Neuronal stem cell (in vitro differentiated cells): ENCODE measurements at regions not wholly inside any gene's neighbourhood (a gene's known extent, or its start where the extent isn't known, plus 50 kb on each side); places are given as distances from the start of the nearest gene placed in this dataset.
A peak's percentile ranks its signal among the peaks of the same experiment; 100 is the strongest.

ENCODE experiments used
- DNase-seq: peaks from one replicate; pipeline ENCODE4 v3.0.0-alpha.2; 2013; ENCODE audit warnings: low spot score
- H2AFZ ChIP-seq: one replicate; pipeline ENCODE4 v1.6.1; 2013; ENCODE audit warnings: mild to moderate bottlenecking, low read length, inconsistent platforms
- H2AK5ac ChIP-seq: 2 replicates; pipeline ENCODE4 v1.6.1; 2013; ENCODE audit warnings: low read depth, mild to moderate bottlenecking, inconsistent platforms, low read length, moderate library complexity, mixed read lengths
- H2BK120ac ChIP-seq: 2 replicates; pipeline ENCODE4 v1.6.1; 2013; ENCODE audit warnings: low read depth, mild to moderate bottlenecking, inconsistent platforms, low read length, moderate library complexity, mixed read lengths
- H2BK12ac ChIP-seq: one replicate; pipeline ENCODE4 v1.6.1; 2013; ENCODE audit warnings: low read length, inconsistent platforms
- H2BK15ac ChIP-seq: 2 replicates; pipeline ENCODE4 v1.6.1; 2013; ENCODE audit warnings: mild to moderate bottlenecking, low read length, inconsistent platforms, mixed read lengths
- H2BK5ac ChIP-seq: one replicate; pipeline ENCODE4 v1.6.1; 2013; ENCODE audit warnings: inconsistent platforms, mild to moderate bottlenecking, low read length, moderate library complexity
- H3K14ac ChIP-seq: one replicate; pipeline ENCODE4 v1.6.1; 2013; ENCODE audit warnings: low read length, inconsistent platforms
- H3K18ac ChIP-seq: 2 replicates; pipeline ENCODE4 v1.6.1; 2013; ENCODE audit warnings: low read length, inconsistent platforms
- H3K23ac ChIP-seq: 2 replicates; pipeline ENCODE4 v1.6.1; 2013; ENCODE audit warnings: low read depth, mild to moderate bottlenecking, mixed read lengths, low read length, inconsistent platforms; ENCODE audit not compliant: poor library complexity
- H3K27ac ChIP-seq: replicated peaks from 3 replicates; pipeline ENCODE4 v1.5.1; 2013; ENCODE audit warnings: low read length, inconsistent platforms
- H3K27me3 ChIP-seq, 3 experiments: 2 replicates each; pipeline ENCODE4 v1.6.1; 2013; ENCODE audit warnings: low read length in 3 of 3, mild to moderate bottlenecking in 2 of 3, inconsistent platforms in 1 of 3, low read depth in 1 of 3, mixed read lengths in 1 of 3, moderate library complexity in 1 of 3; ENCODE audit not compliant: control insufficient read depth in 3 of 3, insufficient read depth in 3 of 3
- H3K36me3 ChIP-seq, 2 donors: replicated peaks in 1 of 2; 2 replicates each; pipeline ENCODE4 v1.6.1; 2013; ENCODE audit warnings: low read length in 2 of 2; ENCODE audit not compliant: control insufficient read depth in 2 of 2, insufficient read depth in 2 of 2
- H3K4ac ChIP-seq: 2 replicates; pipeline ENCODE4 v1.6.1; 2013; ENCODE audit warnings: inconsistent platforms, mild to moderate bottlenecking, low read length, moderate library complexity
- H3K4me1 ChIP-seq, 2 donors: 1 replicate in 1 of 2; 2 replicates in 1 of 2; pipeline ENCODE4 v1.6.1; 2013; ENCODE audit warnings: low read length in 2 of 2, low read depth in 1 of 2; ENCODE audit not compliant: control insufficient read depth in 2 of 2, insufficient read depth in 1 of 2
- H3K4me2 ChIP-seq: one replicate; pipeline ENCODE4 v1.6.1; 2013; ENCODE audit warnings: mild to moderate bottlenecking, low read length, inconsistent platforms; ENCODE audit not compliant: insufficient read depth, poor library complexity, severe bottlenecking
- H3K4me3 ChIP-seq, 2 donors: 2 replicates each; pipeline ENCODE4 v1.5.1; 2013; ENCODE audit warnings: low read length in 2 of 2, mild to moderate bottlenecking in 2 of 2, inconsistent platforms in 1 of 2, moderate library complexity in 1 of 2
- H3K79me1 ChIP-seq: one replicate; pipeline ENCODE4 v1.6.1; 2013; ENCODE audit warnings: low read depth, mild to moderate bottlenecking, inconsistent platforms, low read length, moderate library complexity
- H3K9ac ChIP-seq: one replicate; pipeline ENCODE4 v1.6.1; 2013; ENCODE audit warnings: mild to moderate bottlenecking, low read depth, low read length, inconsistent platforms; ENCODE audit not compliant: poor library complexity
- H3K9me3 ChIP-seq, 2 donors: replicated peaks in 1 of 2; 2 replicates each; pipeline versions ENCODE3 to v1.6.1; 2013; ENCODE audit warnings: low read length in 2 of 2, mild to moderate bottlenecking in 2 of 2, inconsistent platforms in 1 of 2, low read depth in 1 of 2, mixed read lengths in 1 of 2, moderate library complexity in 1 of 2; ENCODE audit not compliant: control insufficient read depth in 2 of 2, insufficient read depth in 1 of 2
- H4K8ac ChIP-seq: one replicate; pipeline ENCODE4 v1.6.1; 2013; ENCODE audit warnings: low read depth, mild to moderate bottlenecking, inconsistent platforms, low read length, moderate library complexity
- H4K91ac ChIP-seq: one replicate; pipeline ENCODE4 v1.6.1; 2013; ENCODE audit warnings: low read length, low read depth, mild to moderate bottlenecking, inconsistent platforms; ENCODE audit not compliant: poor library complexity
- WGBS, 2 donors: extraction: QIAGEN DNeasy Blood & Tissue Kit; methylation state at CpG; one replicate each; pipeline ENCODE4 v1.1.7; 2013; ENCODE audit warnings: missing lambda C conversion rate in 2 of 2, mixed read lengths in 1 of 2; ENCODE audit not compliant: insufficient read length in 2 of 2, insufficient replicate concordance in 1 of 2; ENCODE audit errors: extremely low coverage in 2 of 2; 5-methylcytosine and 5-hydroxymethylcytosine counted together

- H4K8ac ChIP-seq: no peak overlapping the region
- H3K27ac ChIP-seq: no peak overlapping the region
- no peak overlapping the region for H3K23ac ChIP-seq
- no peak overlapping the region for H2BK12ac ChIP-seq
- no CpG with 5 or more reads among the region's 4 CpGs for WGBS, 2 donors
- peaks cover 0 to 7% of the 10 kb centered on the region in 2 donors for H3K9me3 ChIP-seq
- no peak overlapping the region for H3K4ac ChIP-seq
- H3K9ac ChIP-seq: no peak overlapping the region
- no peak overlapping the region for H2BK120ac ChIP-seq
- H4K91ac ChIP-seq: no peak overlapping the region
- no peaks in the 10 kb centered on the region for H3K36me3 ChIP-seq
- no peak overlapping the region for H3K18ac ChIP-seq
- no peak overlapping the region for H3K4me2 ChIP-seq
- no peaks in the 10 kb centered on the region for H3K4me1 ChIP-seq
- no peak overlapping the region for H2AFZ ChIP-seq
- H3K27me3 ChIP-seq: peaks cover 0 to 33% (median 29%) of the 10 kb centered on the region in 3 experiments
- H3K79me1 ChIP-seq: no peaks in the 10 kb centered on the region
- DNase-seq: no peak
- H3K4me3 ChIP-seq: no peak overlapping the region
- no peak overlapping the region for H2BK15ac ChIP-seq
- no peak overlapping the region for H2AK5ac ChIP-seq
- no peak overlapping the region for H2BK5ac ChIP-seq
- H3K14ac ChIP-seq: no peak overlapping the region
These were observed 145.5 kb upstream of the CDKN3 start for GRCh38 chr14:54251356-54251755.

GRCh38 chr14:54252072-54252730, 144.6 kb upstream of the CDKN3 start:
- Histone ChIP-seq H3K4me1 (no peaks in the 10 kb centered on the region), H2BK12ac (no peak overlapping the region), H2BK15ac (no peak overlapping the region), H3K27ac (no peak overlapping the region), H4K91ac (no peak overlapping the region), H3K79me1 (no peaks in the 10 kb centered on the region), H2AK5ac (no peak overlapping the region), H3K14ac (no peak overlapping the region), H2BK5ac (no peak overlapping the region), H3K4me3 (no peak overlapping the region), H3K36me3 (no peaks in the 10 kb centered on the region), H3K4ac (no peak overlapping the region), H3K4me2 (no peak overlapping the region), H3K9me3 (peaks cover 0 to 7% of the 10 kb centered on the region in 2 donors), H2BK120ac (no peak overlapping the region), H4K8ac (no peak overlapping the region), H2AFZ (no peak overlapping the region), H3K9ac (no peak overlapping the region), H3K18ac (no peak overlapping the region), H3K27me3 (peaks cover 0 to 33% (median 29%) of the 10 kb centered on the region in 3 experiments), H3K23ac (no peak overlapping the region)
- WGBS, 2 donors: no CpG with 5 or more reads among the region's 2 CpGs
- DNase-seq: no peak

GRCh38 chr14:54253195-54253947, 143.4 kb upstream of the CDKN3 start:
- DNase-seq: no peak
- no peak overlapping the region for H2BK12ac ChIP-seq
- H2BK15ac ChIP-seq: no peak overlapping the region
- H4K8ac ChIP-seq: no peak overlapping the region
- no peak overlapping the region for H2BK5ac ChIP-seq
- no peak overlapping the region for H3K9ac ChIP-seq
- no peak overlapping the region for H2AK5ac ChIP-seq
- no peaks in the 10 kb centered on the region for H3K79me1 ChIP-seq
- peak overlapping the region; percentile 21 for H2AFZ ChIP-seq
- H3K27ac ChIP-seq: no peak overlapping the region
- H3K23ac ChIP-seq: no peak overlapping the region
- H3K4me3 ChIP-seq: no peak overlapping the region
- H3K27me3 ChIP-seq: peaks cover 0 to 33% (median 29%) of the 10 kb centered on the region in 3 experiments
- H4K91ac ChIP-seq: no peak overlapping the region
- H2BK120ac ChIP-seq: no peak overlapping the region
- no peak overlapping the region for H3K18ac ChIP-seq
- H3K36me3 ChIP-seq: no peaks in the 10 kb centered on the region
- peaks cover 8 to 10% of the 10 kb centered on the region in 2 donors for H3K4me1 ChIP-seq
- no peak overlapping the region for H3K14ac ChIP-seq
- peaks cover 0 to 7% of the 10 kb centered on the region in 2 donors for H3K9me3 ChIP-seq
- no peak overlapping the region for H3K4me2 ChIP-seq
- H3K4ac ChIP-seq: no peak overlapping the region
- WGBS, 2 donors: no CpG with 5 or more reads among the region's 4 CpGs

- Histone ChIP-seq H2AFZ (no peak overlapping the region), H3K79me1 (no peaks in the 10 kb centered on the region), H3K23ac (no peak overlapping the region), H3K9me3 (peaks cover 0 to 7% of the 10 kb centered on the region in 2 donors), H2BK5ac (no peak overlapping the region), H2BK120ac (no peak overlapping the region), H2BK15ac (no peak overlapping the region), H2BK12ac (no peak overlapping the region), H3K36me3 (no peaks in the 10 kb centered on the region), H3K27me3 (peaks cover 0 to 31% (median 26%) of the 10 kb centered on the region in 3 experiments), H3K9ac (no peak overlapping the region), H3K14ac (no peak overlapping the region), H3K18ac (no peak overlapping the region), H2AK5ac (no peak overlapping the region), H4K8ac (no peak overlapping the region), H3K4me2 (no peak overlapping the region), H3K4me1 (peaks cover 20 to 25% of the 10 kb centered on the region in 2 donors), H3K4ac (no peak overlapping the region), H3K27ac (no peak overlapping the region), H4K91ac (no peak overlapping the region), H3K4me3 (no peak overlapping the region)
- no CpG with 5 or more reads among the region's 9 CpGs for WGBS, 2 donors
- no peak for DNase-seq
These were observed 140.7 kb upstream of the CDKN3 start for GRCh38 chr14:54256156-54256555.
